HL-60 (cell line): ENCODE measurements at regions not wholly inside any gene's neighbourhood (a gene's known extent, or its start where the extent isn't known, plus 50 kb on each side); places are given as distances from the start of the nearest gene placed in this dataset.

ENCODE experiments used
- CTCF ChIP-seq: IDR thresholded peaks from one replicate; pipeline ENCODE4 v1.5.1; 2011; ENCODE audit warnings: low read length, control low read depth, inconsistent platforms; ENCODE audit not compliant: insufficient read depth
- SPI1 ChIP-seq: IDR thresholded peaks from 2 replicates; pipeline ENCODE4 v1.6.1; 2012; ENCODE audit warnings: low read depth, mild to moderate bottlenecking, borderline replicate concordance

- TF ChIP-seq CTCF = no peak
- no peak for TF ChIP-seq SPI1
Measured at GRCh38 chr7:42832667-42833066, 79.2 kb downstream of the C7orf25 start.
